SK-N-SH treated with all-trans-retinoic acid at 6 μM for 48 hours (cell line): ENCODE measurements at regions not wholly inside any gene's neighbourhood (a gene's known extent, or its start where the extent isn't known, plus 50 kb on each side); places are given as distances from the start of the nearest gene placed in this dataset.

Source experiments
- CSDC2 ChIP-seq: fragments of 250-450 bp; sonication (Bioruptor Pico); IDR thresholded peaks from 2 replicates; pipeline ENCODE4 v1.5.0; 2020; ENCODE audit warnings: mild to moderate bottlenecking, moderate library complexity
- CSRNP3 ChIP-seq: fragments of 250-450 bp; sonication (Bioruptor Pico); IDR thresholded peaks from 2 replicates; pipeline ENCODE4 v1.5.1; 2021; ENCODE audit warnings: mild to moderate bottlenecking, moderate library complexity
- RARB ChIP-seq: fragments of 250-450 bp; sonication (Bioruptor Pico); IDR thresholded peaks from 2 replicates; pipeline ENCODE4 v1.8.0; 2021; ENCODE audit warnings: mild to moderate bottlenecking, moderate library complexity
- ZFP3 ChIP-seq: fragments of 250-450 bp; sonication (Bioruptor Pico); IDR thresholded peaks from 2 replicates; pipeline ENCODE4 v1.5.0; 2020; ENCODE audit warnings: mild to moderate bottlenecking, moderate library complexity

GRCh38 chr6:132910759-132911158, 96.4 kb downstream of the RPS12 start:
- no peak for TF ChIP-seq ZFP3 (CRISPR knock-in tag)
- no peak for TF ChIP-seq RARB
- TF ChIP-seq CSRNP3 (CRISPR knock-in tag) = no peak
- no peak for TF ChIP-seq CSDC2 (CRISPR knock-in tag)
